GM18951 (cell line): ENCODE measurements at regions not wholly inside any gene's neighbourhood (a gene's known extent, or its start where the extent isn't known, plus 50 kb on each side); places are given as distances from the start of the nearest gene placed in this dataset.
"Not testable (repeated sequence)": the region's sequence is repeated elsewhere in the genome, so short reads cannot be mapped to it uniquely, and the experiment has no call there.

Experiments
- POLR2A ChIP-seq: IDR thresholded peaks from 4 replicates; pipeline ENCODE4 v1.6.1; 2011; ENCODE audit warnings: mild to moderate bottlenecking; ENCODE audit not compliant: insufficient read length, insufficient read depth; ENCODE audit errors: extremely low read depth
- in situ Hi-C: fragments of 300-500 bp; cut with MboI; formaldehyde crosslinking; loops from one replicate; pipeline ENCODE4 v1.12.0; 2022; ENCODE audit warnings: low sequenced_read_pairs, mixed read lengths, inconsistent platforms; ENCODE audit not compliant: unreplicated experiment

DNA sequence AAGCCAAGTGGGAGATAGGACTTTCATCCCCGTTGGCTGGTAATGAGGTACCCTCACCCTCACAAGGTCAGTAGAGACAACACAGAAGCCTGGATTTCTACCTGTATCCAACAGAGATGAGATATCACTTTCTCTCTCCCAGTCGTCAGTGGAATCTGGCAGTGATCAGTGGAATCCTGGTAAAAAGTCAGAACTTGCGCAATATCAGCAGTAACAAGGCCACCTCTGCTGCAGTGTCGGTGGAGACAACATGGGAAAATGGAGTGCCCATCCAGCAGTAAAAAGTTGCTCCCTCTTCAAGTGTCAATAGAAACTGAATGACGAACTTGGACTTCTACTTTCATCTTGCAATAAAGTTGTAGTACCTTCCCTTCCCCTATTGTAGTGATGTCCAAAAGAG, 615.9 kb downstream of the ETS1 start:
- in situ Hi-C loops: no loop called here
- no peak for TF ChIP-seq POLR2A

DNA sequence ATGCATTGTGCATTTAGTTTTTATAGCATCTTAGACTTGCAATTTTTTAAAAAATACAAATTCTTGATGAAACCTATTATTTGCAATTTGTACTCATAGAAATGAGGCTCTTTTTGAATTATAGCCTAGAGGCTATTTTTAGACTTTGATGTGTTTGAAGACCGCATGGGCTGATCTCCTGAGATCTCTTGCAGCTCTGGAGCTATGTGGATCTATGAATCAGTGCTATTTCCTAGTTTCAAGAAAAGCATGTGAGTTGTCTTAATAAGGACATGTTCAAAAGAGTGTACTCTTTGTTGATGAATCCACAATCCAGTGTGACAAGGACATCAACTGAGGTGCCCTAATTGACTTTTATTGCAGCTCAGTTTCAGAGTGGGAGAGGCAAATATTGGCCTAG, 620.5 kb downstream of the ETS1 start:
- no peak for TF ChIP-seq POLR2A
- in situ Hi-C loops: no loop called here

DNA sequence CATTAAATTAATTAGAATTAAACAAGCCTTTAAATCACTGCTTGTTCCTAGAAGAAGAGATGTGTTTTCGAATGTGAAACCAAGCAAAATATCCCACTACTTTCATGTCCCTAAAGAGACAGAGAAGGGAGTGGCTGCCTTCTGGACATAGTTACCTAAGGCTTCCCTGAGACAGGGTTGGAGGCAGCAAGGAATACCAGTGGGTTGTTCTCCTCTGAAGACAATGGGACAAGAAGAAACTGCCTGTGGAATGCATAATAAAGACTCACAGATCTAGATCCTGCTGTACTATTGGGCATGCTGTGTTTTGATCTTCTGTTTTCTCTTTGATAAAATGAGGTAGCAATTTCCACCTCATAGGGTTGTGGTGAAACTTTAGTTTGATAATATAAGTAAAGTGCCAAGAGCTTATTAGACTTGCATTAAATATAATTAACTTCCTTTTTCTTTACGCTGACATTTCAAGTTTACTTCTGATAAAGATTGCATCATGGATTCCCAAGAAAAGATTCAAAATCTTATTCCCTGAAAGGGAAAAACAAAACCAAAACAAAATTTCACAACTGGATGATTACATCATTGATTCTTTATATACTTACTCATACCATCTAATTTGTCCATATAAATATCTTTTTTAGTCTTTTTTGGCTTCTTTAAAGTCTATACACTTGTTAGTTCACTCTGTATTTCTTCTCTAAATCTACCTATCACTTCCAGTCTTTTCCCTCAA, 621.3 kb downstream of the ETS1 start:
- in situ Hi-C loops: no loop called here
- no peak for TF ChIP-seq POLR2A

DNA sequence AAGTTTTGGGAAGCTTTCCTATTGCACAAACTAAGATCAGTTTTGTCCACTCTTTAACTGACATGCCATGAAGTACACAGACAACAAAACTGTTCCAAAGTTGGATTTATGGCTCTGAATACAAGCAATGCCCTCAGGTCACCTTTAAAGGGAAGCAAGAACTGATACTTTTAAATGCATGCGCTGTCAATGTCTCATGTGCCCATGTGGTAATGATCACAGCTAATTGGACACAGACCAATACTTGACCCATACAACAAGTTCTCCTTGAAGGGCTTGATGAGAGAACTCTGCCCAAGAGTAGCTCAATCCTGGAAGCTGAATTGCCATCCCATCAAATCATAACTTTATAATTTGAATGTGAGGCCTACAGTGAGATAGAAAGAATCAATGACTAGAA, 624.9 kb downstream of the ETS1 start:
- TF ChIP-seq POLR2A: no peak
- in situ Hi-C loops: no loop called here

DNA sequence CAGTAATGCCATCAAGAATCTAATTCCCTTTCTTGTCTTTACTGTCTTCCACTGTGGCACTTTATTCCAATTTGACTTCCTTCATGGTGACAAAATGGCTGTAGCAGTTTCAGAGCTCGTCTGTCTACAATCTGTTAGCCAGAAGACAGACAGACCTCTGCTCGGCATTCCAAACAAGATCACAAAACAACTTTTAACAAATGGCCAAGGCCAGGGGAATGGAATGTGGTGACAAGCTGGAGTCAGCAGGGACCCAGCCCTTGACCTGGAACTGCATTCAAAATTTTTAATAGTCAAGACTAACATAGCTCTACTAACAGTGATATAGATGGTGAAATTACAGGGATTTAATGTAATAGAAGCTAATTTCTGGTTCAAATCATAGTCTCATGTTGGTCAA, 637.2 kb downstream of the ETS1 start:
- no peak for TF ChIP-seq POLR2A
- in situ Hi-C loops: no loop called here

DNA sequence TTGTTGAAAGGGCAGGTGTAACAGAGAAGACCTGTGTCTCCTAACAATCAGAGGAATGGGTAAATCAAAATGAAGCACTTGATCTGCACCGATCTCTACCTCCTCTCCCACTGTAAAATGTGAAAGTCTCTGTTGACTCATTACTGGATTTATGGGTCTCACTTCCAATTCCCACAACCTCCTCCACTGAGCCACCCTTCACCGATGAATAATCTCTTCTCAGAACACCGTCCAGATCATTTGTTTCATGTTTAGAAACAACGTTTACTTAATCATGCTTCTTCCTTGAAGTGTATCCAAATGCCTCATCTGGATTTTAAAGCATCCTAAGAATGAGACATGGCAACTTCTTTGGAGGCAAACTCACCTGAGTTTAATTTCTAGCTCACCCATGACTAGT, 643.6 kb downstream of the ETS1 start:
- TF ChIP-seq POLR2A: no peak
- in situ Hi-C loops: no loop called here

DNA sequence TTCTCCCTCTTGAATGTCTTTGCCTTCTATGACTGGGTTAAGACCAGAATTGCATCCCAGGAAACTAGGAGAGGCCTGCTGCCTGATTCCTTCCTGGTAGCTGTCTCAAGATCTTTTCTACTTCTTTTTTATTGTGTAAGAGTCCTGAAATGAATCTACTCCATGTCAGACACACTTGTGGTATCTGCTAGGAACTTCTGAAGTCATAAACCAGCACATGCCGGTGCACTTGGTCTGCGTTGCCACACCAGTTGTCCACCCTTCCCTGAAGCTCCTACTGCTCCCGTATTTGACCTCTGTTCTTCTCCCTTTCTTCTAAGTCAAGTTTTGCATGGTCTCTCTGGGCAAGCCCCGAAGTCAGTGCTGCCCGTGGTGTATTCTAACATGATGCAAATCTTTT, 644.2 kb downstream of the ETS1 start:
- no peak for TF ChIP-seq POLR2A

DNA sequence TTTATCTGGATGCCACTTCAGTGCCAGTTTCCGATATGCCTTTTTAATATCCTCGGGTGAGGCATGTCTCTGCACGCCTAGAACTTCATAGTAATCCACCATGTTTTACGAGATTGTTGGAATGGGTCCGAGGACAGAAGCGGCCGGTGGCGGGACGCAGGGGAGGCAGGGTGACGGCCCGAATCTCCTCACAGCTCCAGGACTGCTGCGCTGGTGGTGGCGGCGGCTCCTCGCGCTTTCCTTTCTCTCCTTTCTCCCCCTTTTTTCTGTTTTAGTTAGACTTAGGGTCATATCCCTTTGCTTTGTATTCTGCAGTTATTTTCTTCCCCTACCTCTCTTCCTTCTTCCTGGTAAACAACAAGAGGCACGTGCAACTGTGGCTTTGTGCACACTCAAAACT, 645.8 kb downstream of the ETS1 start:
- in situ Hi-C loops: not testable (repeated sequence)

More for the DNA sequence above, 644.2 kb downstream of the ETS1 start:
- in situ Hi-C loops: no loop called here

DNA sequence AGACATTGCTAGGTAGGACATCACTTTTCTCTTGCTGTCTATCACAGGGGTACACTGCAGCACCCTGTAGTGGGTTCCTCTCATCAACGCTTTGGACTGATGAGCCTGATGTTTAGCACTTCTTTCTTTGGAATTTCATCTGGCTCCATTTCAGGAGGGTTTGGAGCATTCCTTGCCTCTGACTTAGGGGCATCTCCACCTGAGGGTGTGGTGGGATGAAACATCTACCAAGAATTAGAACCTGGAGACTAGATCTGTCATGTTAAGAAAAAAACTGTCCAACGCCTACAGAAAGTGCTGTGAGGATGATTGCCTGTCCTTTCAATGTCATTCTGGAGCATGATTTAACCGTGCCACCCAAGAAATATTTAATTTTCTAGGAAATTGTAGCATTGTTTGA, 648.4 kb downstream of the ETS1 start:
- no peak for TF ChIP-seq POLR2A
- in situ Hi-C loops: no loop called here

DNA sequence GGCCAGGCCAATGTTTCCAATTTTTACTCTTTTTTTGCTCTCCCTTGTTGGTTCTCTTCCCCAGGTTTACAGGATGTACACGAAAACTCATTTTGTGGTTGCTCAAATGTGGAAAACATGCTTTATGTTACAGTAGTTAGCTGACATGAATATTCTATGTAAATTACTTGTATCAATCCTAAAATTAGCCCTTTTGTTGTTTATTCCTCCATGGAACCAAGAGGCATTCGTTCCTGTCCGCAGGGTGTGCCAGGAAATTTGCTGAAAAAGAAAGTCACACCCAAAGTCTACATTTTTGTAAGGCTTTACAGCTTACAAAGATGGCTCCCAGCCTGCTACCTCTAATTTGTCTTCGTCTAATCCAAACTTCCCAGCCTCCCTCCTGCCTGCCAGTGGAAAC, 652.3 kb downstream of the ETS1 start:
- in situ Hi-C loops: no loop called here
- no peak for TF ChIP-seq POLR2A

DNA sequence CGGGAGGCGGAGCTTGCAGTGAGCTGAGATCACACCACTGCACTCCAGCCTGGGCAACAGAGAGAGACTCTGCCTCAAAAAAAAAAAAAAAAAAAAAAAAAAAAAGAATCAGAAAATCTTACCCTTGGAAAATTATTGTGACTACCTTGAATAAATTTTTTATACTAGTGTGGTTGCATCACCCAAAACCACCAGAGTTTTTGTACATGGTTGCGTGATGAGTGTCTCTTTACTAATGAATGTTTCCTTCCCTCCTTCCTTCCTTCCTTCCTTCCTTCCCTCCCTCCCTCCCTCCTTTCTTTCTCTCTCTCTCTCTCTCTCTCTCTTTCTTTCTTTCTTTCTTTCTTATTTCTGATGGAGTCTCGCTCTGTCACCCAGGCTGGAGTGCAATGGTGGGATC, 653.4 kb downstream of the ETS1 start:
- in situ Hi-C loops: not testable (repeated sequence)

DNA sequence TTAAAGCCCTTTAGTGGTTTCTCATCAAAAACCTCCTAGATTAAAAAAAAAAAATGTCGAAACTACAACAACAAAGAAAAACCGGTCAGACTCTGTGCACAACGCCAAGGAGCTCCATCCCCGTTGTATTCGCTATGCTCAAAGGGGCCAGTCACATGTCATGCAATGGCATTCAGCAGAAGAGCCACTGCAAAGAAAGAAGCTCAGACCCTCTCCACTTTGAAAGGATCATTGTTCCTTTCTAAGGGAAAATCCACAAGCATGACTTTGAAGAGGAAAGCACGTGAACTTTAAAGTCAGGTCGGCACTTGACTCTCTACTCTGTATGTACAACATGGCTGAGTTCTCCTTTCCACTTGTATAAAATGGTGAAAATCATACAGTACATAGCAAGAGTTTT, 655.6 kb downstream of the ETS1 start:
- no peak for TF ChIP-seq POLR2A

DNA sequence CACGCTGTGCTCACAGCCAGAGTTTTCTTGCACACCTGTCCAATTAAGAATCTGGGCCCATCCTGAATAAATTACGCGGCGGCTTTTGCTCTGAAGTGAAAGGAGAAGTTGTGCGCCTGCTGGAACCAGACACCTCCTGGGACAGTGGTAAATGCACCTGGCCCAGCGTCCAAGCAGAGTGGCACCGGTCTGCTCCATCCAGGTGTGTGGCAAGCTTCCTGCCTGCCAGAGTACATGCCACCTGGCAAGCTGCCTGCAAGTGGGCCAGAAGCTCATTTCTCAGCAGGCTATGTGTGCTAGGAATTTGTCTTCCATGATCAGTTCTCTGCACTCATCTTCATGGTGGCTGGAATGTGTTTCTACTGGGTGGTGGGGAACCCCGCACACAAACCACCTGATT, 660.6 kb downstream of the ETS1 start:
- TF ChIP-seq POLR2A: no peak
- in situ Hi-C loops: no loop called here

More for the DNA sequence above, 655.6 kb downstream of the ETS1 start:
- in situ Hi-C loops: no loop called here

DNA sequence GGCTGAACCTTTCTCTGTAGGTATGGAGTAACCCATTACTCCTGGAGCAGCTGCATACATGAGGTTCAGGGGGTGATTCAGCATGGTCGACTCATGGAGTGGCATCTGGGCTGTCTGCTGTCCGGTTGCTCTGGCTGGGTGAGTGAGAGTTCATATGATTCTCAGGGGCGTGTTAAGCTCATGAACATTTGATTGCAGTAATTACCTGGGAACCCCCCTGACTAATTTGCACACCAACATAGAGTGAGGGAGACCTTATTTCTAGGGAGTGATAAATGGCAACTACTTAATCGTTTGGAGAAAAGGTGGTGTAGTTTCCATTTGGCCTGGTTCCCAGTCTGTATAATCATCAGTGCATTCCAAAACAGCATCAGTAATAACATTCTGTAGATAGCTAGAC, 661.9 kb downstream of the ETS1 start:
- no peak for TF ChIP-seq POLR2A
- in situ Hi-C loops: no loop called here

DNA sequence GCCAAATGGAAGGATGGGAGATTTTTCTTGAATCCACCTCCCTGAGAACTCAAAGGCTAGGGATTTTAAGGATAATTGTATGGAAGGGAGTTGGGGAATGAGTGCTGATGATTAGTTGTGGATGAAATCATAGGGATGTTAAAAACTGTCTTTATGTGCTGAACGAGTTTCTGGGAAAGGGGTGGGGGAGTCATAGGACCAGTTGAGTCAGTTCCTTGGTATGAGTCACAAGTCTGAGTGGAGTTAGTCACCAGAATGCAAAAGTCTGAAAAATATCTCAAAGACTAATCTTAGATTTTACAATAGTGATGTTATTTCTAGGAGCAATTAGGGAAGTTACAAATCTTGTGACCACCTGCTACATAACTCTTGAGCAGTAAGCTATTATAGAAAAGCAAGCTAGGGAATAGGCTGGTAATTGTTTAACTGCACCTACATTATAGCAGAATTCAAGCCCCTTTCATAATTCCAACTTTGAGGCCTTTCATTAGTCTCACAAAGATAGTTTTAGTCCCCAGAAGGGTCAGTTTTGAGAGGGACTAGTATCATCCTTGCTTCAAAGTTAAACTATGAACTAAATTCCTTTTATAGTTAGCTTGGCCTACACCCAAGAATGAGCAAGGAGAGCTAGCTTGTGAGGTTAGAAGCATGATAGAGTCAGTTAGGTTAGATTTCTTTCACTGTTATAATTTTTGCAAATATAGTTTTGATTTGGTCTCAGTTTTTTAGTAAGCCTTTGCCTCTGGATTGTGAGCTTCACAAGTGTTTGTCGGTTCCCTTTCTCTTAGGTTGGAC, 668.0 kb downstream of the ETS1 start:
- no peak for TF ChIP-seq POLR2A
- in situ Hi-C loops: no loop called here

DNA sequence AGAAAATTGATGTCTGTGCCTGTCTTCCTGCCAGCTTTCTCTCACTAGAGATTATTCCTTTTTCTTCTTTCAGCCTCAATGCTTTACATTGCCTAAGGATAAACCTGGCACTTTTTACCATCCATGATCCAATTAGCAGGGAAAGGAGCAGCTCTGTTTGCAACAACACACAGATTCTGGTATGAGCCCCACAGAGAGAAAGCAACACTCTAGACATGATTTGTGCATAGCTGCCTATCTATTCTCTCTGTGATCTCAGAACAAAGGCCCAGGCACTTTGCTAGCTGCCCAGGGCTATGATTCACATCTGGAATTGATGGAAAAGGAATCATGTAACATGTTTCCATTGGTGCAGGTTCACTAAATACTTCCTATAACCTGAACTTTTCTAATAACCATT, 685.0 kb downstream of the ETS1 start:
- in situ Hi-C loops: no loop called here
- TF ChIP-seq POLR2A: no peak
